HUES48 (cell line): ENCODE measurements at regions not wholly inside any gene's neighbourhood (a gene's known extent, or its start where the extent isn't known, plus 50 kb on each side); places are given as distances from the start of the nearest gene placed in this dataset.

Experiments used
- H3K27ac ChIP-seq: one replicate; pipeline ENCODE4 v1.7.0; 2013; ENCODE audit warnings: low read depth, low read length, inconsistent platforms
- H3K27me3 ChIP-seq: 2 replicates; pipeline ENCODE4 v1.6.1; 2013; ENCODE audit warnings: mild to moderate bottlenecking, low read length; ENCODE audit not compliant: control insufficient read depth, insufficient read depth
- H3K36me3 ChIP-seq: 2 replicates; pipeline ENCODE4 v1.6.1; 2013; ENCODE audit warnings: low read length; ENCODE audit not compliant: control insufficient read depth, insufficient read depth
- H3K4me1 ChIP-seq: 2 replicates; pipeline ENCODE4 v1.6.1; 2013; ENCODE audit warnings: mild to moderate bottlenecking, low read length; ENCODE audit not compliant: control insufficient read depth, insufficient read depth
- H3K4me3 ChIP-seq: 2 replicates; pipeline ENCODE4 v1.5.1; 2013; ENCODE audit warnings: mild to moderate bottlenecking, low read depth, low read length
- H3K9ac ChIP-seq: 2 replicates; pipeline ENCODE4 v1.6.1; 2013; ENCODE audit warnings: mild to moderate bottlenecking, low read depth, low read length, moderate library complexity
- H3K9me3 ChIP-seq: 2 replicates; pipeline ENCODE4 v1.6.1; 2013; ENCODE audit warnings: low read length; ENCODE audit not compliant: control insufficient read depth, insufficient read depth

- no peak overlapping the region for H3K9ac ChIP-seq
- H3K4me1 ChIP-seq, result no peaks in the 10 kb centered on the region
- H3K36me3 ChIP-seq, result no peaks in the 10 kb centered on the region
- H3K9me3 ChIP-seq, result peaks cover 93% of the 10 kb centered on the region
- no peaks in the 10 kb centered on the region for H3K27me3 ChIP-seq
- no peak overlapping the region for H3K4me3 ChIP-seq
- H3K27ac ChIP-seq, result no peak overlapping the region
Observed at GRCh38 chr1:4527819-4528218, 126.6 kb upstream of the AJAP1 start.

- Histone ChIP-seq H3K9me3 (peaks cover 93% of the 10 kb centered on the region), H3K4me3 (no peak overlapping the region), H3K27ac (no peak overlapping the region), H3K36me3 (no peaks in the 10 kb centered on the region), H3K4me1 (no peaks in the 10 kb centered on the region), H3K27me3 (no peaks in the 10 kb centered on the region), H3K9ac (no peak overlapping the region)
Observed at GRCh38 chr1:4528590-4528989, 125.8 kb upstream of the AJAP1 start.

GRCh38 chr1:4529446-4530165, 124.8 kb upstream of the AJAP1 start:
- Histone ChIP-seq H3K36me3 (no peaks in the 10 kb centered on the region), H3K4me3 (no peak overlapping the region), H3K4me1 (no peaks in the 10 kb centered on the region), H3K9me3 (peaks cover 93% of the 10 kb centered on the region), H3K9ac (no peak overlapping the region), H3K27ac (no peak overlapping the region), H3K27me3 (no peaks in the 10 kb centered on the region)

- Histone ChIP-seq H3K9me3 (peaks cover 94% of the 10 kb centered on the region), H3K27ac (no peak overlapping the region), H3K27me3 (no peaks in the 10 kb centered on the region), H3K4me1 (no peaks in the 10 kb centered on the region), H3K4me3 (no peak overlapping the region), H3K36me3 (no peaks in the 10 kb centered on the region), H3K9ac (no peak overlapping the region)
Observed at GRCh38 chr1:4530166-4530785, 124.1 kb upstream of the AJAP1 start.

- no peaks in the 10 kb centered on the region for H3K4me1 ChIP-seq
Observed at GRCh38 chr1:4531842-4532241, 122.6 kb upstream of the AJAP1 start.

GRCh38 chr1:4532656-4533055, 121.8 kb upstream of the AJAP1 start:
- H3K9me3 ChIP-seq, result peaks cover 79% of the 10 kb centered on the region
- H3K27ac ChIP-seq, result no peak overlapping the region
- no peaks in the 10 kb centered on the region for H3K4me1 ChIP-seq
- no peak overlapping the region for H3K9ac ChIP-seq
- H3K27me3 ChIP-seq, result no peaks in the 10 kb centered on the region
- H3K36me3 ChIP-seq, result no peaks in the 10 kb centered on the region
- H3K4me3 ChIP-seq, result no peak overlapping the region

More at GRCh38 chr1:4531842-4532241, 122.6 kb upstream of the AJAP1 start:
- Histone ChIP-seq H3K27ac (no peak overlapping the region), H3K9ac (no peak overlapping the region), H3K27me3 (no peaks in the 10 kb centered on the region), H3K4me3 (no peak overlapping the region), H3K9me3 (peaks cover 87% of the 10 kb centered on the region), H3K36me3 (no peaks in the 10 kb centered on the region)

- no peak overlapping the region for H3K4me3 ChIP-seq
- no peaks in the 10 kb centered on the region for H3K36me3 ChIP-seq
- no peak overlapping the region for H3K27ac ChIP-seq
- no peaks in the 10 kb centered on the region for H3K4me1 ChIP-seq
- no peaks in the 10 kb centered on the region for H3K27me3 ChIP-seq
- peaks cover 91% of the 10 kb centered on the region for H3K9me3 ChIP-seq
- H3K9ac ChIP-seq, result no peak overlapping the region
Observed at GRCh38 chr1:4546911-4547310, 107.5 kb upstream of the AJAP1 start.

- Histone ChIP-seq H3K27me3 (no peaks in the 10 kb centered on the region), H3K36me3 (no peaks in the 10 kb centered on the region), H3K9me3 (peaks cover 92% of the 10 kb centered on the region), H3K4me1 (no peaks in the 10 kb centered on the region), H3K4me3 (no peak overlapping the region), H3K9ac (no peak overlapping the region), H3K27ac (no peak overlapping the region)
Observed at GRCh38 chr1:4549930-4550329, 104.5 kb upstream of the AJAP1 start.

GRCh38 chr1:4550941-4551340, 103.5 kb upstream of the AJAP1 start:
- no peak overlapping the region for H3K4me3 ChIP-seq
- no peaks in the 10 kb centered on the region for H3K4me1 ChIP-seq
- no peak overlapping the region for H3K9ac ChIP-seq
- no peak overlapping the region for H3K27ac ChIP-seq
- no peaks in the 10 kb centered on the region for H3K36me3 ChIP-seq
- no peaks in the 10 kb centered on the region for H3K27me3 ChIP-seq
- peaks cover 89% of the 10 kb centered on the region for H3K9me3 ChIP-seq

- Histone ChIP-seq H3K4me1 (no peaks in the 10 kb centered on the region), H3K36me3 (no peaks in the 10 kb centered on the region), H3K27me3 (no peaks in the 10 kb centered on the region), H3K27ac (no peak overlapping the region), H3K4me3 (no peak overlapping the region), H3K9me3 (peaks cover 89% of the 10 kb centered on the region), H3K9ac (no peak overlapping the region)
Observed at GRCh38 chr1:4551706-4552105, 102.7 kb upstream of the AJAP1 start.

- Histone ChIP-seq H3K27me3 (no peaks in the 10 kb centered on the region), H3K4me1 (no peaks in the 10 kb centered on the region), H3K9ac (no peak overlapping the region), H3K4me3 (no peak overlapping the region), H3K36me3 (no peaks in the 10 kb centered on the region), H3K27ac (no peak overlapping the region), H3K9me3 (peaks cover 89% of the 10 kb centered on the region)
Observed at GRCh38 chr1:4553761-4554160, 100.6 kb upstream of the AJAP1 start.
